Caco-2 (cell line): ENCODE measurements at regions not wholly inside any gene's neighbourhood (a gene's known extent, or its start where the extent isn't known, plus 50 kb on each side); places are given as distances from the start of the nearest gene placed in this dataset.

Experiments used
- BruUV-seq: library from RNA; stranded (reverse); fragments of 400-500 nt; replicated peaks from 2 replicates; lab custom pipeline; 2021; lab: Mats Ljungman, UMichigan
- CTCF ChIA-PET: fragments of 300-600 bp; sonication (Branson Sonifier 250); formaldehyde crosslinking; loops from one replicate; lab custom pipeline; 2022; ENCODE audit warnings: antibody characterized with exemption; lab: Charles Lee
- POLR2A ChIA-PET: fragments of 300-600 bp; sonication (Branson Sonifier 250); formaldehyde crosslinking; loops from one replicate; lab custom pipeline; 2022; ENCODE audit warnings: antibody characterized with exemption; lab: Charles Lee
- DNase-seq, 2 experiments: peaks; one replicate each; pipeline versions ENCODE4 v3.0.0 to v3.0.0-alpha.2; 2020 to 2022
- H3K27me3 ChIP-seq: replicated peaks from 2 replicates; pipeline ENCODE4 v1.6.0; 2011; ENCODE audit warnings: low read length; ENCODE audit not compliant: control insufficient read depth, insufficient read depth
- H3K36me3 ChIP-seq: 2 replicates; pipeline ENCODE4 v1.5.1; 2011; ENCODE audit warnings: low read length; ENCODE audit not compliant: control insufficient read depth, insufficient read depth
- H3K4me1 ChIP-seq: fragments of 250-450 bp; sonication (Bioruptor Pico); 2 replicates; pipeline ENCODE4 v1.5.1; 2020; ENCODE audit warnings: mild to moderate bottlenecking
- H3K4me3 ChIP-seq: 2 replicates; pipeline ENCODE4 v1.5.1; 2011; ENCODE audit warnings: low read depth, mild to moderate bottlenecking, control low read depth, low read length
- H3K9me3 ChIP-seq: fragments of 250-450 bp; sonication (Bioruptor Pico); 2 replicates; pipeline ENCODE4 v1.5.1; 2020; ENCODE audit warnings: mild to moderate bottlenecking, moderate library complexity
- H3K27ac Mint-ChIP-seq: one replicate; pipeline ENCODE4 v1.8.0; 2022; ENCODE audit warnings: mixed read lengths; ENCODE audit not compliant: unreplicated experiment
- H3K27me3 Mint-ChIP-seq: one replicate; pipeline ENCODE4 v1.8.0; 2022; ENCODE audit warnings: mixed read lengths; ENCODE audit not compliant: insufficient read depth, unreplicated experiment
- H3K36me3 Mint-ChIP-seq: one replicate; pipeline ENCODE4 v1.8.0; 2022; ENCODE audit warnings: mild to moderate bottlenecking, mixed read lengths; ENCODE audit not compliant: insufficient read depth, unreplicated experiment
- H3K4me1 Mint-ChIP-seq: one replicate; pipeline ENCODE4 v1.8.0; 2022; ENCODE audit warnings: low read depth, mixed read lengths; ENCODE audit not compliant: unreplicated experiment
- H3K4me3 Mint-ChIP-seq: one replicate; pipeline ENCODE4 v1.8.0; 2022; ENCODE audit warnings: mild to moderate bottlenecking, moderate library complexity, mixed read lengths; ENCODE audit not compliant: unreplicated experiment
- H3K9me3 Mint-ChIP-seq: one replicate; pipeline ENCODE4 v1.8.0; 2022; ENCODE audit warnings: mixed read lengths; ENCODE audit not compliant: unreplicated experiment
- intact Hi-C: fragments of 100-400 bp; cut with micrococcal nuclease; formaldehyde crosslinking; loops from one replicate; pipeline ENCODE4 v1.10.0; 2022; ENCODE audit not compliant: unreplicated experiment
- TF ChIP-seq, protein P1 (sequence below), 2 experiments: fragments of 200-600 bp in 1 of 2; IDR thresholded peaks; 1 replicate in 1 of 2; 2 replicates in 1 of 2; pipeline versions ENCODE4 v1.5.1 to v1.8.0; 2011 to 2022; ENCODE audit warnings: antibody characterized with exemption in 1 of 2, control low read depth in 1 of 2, inconsistent platforms in 1 of 2, low read depth in 1 of 2, low read length in 1 of 2, mild to moderate bottlenecking in 1 of 2, moderate library complexity in 1 of 2; ENCODE audit not compliant: insufficient read depth in 1 of 2, severe bottlenecking in 1 of 2, unreplicated experiment in 1 of 2

DNA sequence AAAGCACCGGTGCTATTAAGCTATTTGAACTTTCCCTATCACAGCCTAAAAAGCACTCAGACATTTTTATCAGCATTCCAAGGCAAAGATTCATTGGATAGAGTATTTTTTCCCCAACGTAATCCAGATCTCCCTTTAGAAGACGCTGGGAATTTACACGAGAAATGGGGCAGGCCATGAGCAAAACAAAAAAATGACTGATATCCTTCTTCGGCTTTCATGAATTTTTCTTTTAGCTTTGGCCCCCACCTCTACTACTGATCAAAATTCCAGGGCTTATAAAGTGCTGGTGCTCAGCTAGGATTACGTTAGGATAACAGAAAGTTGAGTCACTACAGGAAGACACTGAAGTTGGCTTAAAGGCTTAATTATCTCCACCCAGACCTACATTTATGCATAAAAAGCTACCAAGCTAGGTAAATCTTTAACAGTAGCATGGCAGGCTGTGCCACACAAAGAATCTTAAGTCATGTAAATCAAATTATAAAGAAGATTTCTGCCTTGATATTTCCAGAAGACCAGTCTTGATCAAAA lies 418.5 kb upstream of the BTBD3 start:
- ChIA-PET CTCF (no interaction called here), POLR2A (no interaction called here)
- Histone ChIP-seq H3K4me1 (no peaks in the 10 kb centered on the region), H3K27me3 (no peaks in the 10 kb centered on the region), H3K36me3 (no peaks in the 10 kb centered on the region), H3K9me3 (no peaks in the 10 kb centered on the region), H3K4me3 (no peak overlapping the region)
- BruUV-seq = no TSS peak
- H3K27ac Mint-ChIP-seq = no peak overlapping the region
- DNase-seq = no peak
- H3K9me3 Mint-ChIP-seq = peaks cover 11% of the 10 kb centered on the region
- H3K4me1 Mint-ChIP-seq = no peaks in the 10 kb centered on the region
- intact Hi-C loops = no loop called here
- TF ChIP-seq, protein P1, sequence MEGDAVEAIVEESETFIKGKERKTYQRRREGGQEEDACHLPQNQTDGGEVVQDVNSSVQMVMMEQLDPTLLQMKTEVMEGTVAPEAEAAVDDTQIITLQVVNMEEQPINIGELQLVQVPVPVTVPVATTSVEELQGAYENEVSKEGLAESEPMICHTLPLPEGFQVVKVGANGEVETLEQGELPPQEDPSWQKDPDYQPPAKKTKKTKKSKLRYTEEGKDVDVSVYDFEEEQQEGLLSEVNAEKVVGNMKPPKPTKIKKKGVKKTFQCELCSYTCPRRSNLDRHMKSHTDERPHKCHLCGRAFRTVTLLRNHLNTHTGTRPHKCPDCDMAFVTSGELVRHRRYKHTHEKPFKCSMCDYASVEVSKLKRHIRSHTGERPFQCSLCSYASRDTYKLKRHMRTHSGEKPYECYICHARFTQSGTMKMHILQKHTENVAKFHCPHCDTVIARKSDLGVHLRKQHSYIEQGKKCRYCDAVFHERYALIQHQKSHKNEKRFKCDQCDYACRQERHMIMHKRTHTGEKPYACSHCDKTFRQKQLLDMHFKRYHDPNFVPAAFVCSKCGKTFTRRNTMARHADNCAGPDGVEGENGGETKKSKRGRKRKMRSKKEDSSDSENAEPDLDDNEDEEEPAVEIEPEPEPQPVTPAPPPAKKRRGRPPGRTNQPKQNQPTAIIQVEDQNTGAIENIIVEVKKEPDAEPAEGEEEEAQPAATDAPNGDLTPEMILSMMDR (IDR thresholded peaks at IDR 0.05; ENCODE audit: insufficient read depth in 1 of 2, low read depth in 1 of 2, low read length in 1 of 2, severe bottlenecking in 1 of 2, unreplicated experiment in 1 of 2) = no peak
- H3K4me3 Mint-ChIP-seq = no peak overlapping the region
- no peaks in the 10 kb centered on the region for H3K36me3 Mint-ChIP-seq
- H3K27me3 Mint-ChIP-seq = no peaks in the 10 kb centered on the region

DNA sequence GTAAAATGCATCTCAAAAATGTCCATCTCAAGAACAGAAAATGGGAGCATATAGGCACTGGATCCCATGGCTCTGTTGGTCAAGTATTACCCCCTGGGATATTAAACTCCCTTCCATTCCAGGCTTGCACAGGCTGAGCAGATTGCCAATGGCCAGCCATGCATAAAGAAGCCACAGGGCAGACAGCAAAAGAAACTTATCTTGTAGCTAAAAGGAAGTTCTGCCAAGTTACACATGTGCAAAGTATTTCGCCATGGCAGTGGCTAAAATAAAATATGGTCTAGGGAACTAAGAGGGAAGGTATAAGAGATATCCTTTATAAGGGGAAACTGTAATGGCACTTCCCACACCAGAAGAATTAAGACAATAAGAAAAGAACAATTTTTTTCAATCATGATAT lies 415.6 kb upstream of the BTBD3 start:
- H3K4me3 Mint-ChIP-seq = no peak overlapping the region
- H3K9me3 ChIP-seq = no peaks in the 10 kb centered on the region
- no TSS peak for BruUV-seq
- peaks cover 3% of the 10 kb centered on the region for H3K27me3 Mint-ChIP-seq
- no peaks in the 10 kb centered on the region for H3K27me3 ChIP-seq
- no peak overlapping the region for H3K27ac Mint-ChIP-seq
- POLR2A ChIA-PET = no interaction called here
- CTCF ChIA-PET = no interaction called here
- H3K4me1 Mint-ChIP-seq = no peaks in the 10 kb centered on the region
- TF ChIP-seq, protein P1 (IDR thresholded peaks at IDR 0.05; ENCODE audit: insufficient read depth in 1 of 2, low read depth in 1 of 2, low read length in 1 of 2, severe bottlenecking in 1 of 2, unreplicated experiment in 1 of 2) = no peak
- H3K36me3 Mint-ChIP-seq = no peaks in the 10 kb centered on the region
- no peak overlapping the region for H3K4me3 ChIP-seq
- no peak for DNase-seq
- intact Hi-C loops = no loop called here
- peaks cover 19% of the 10 kb centered on the region for H3K9me3 Mint-ChIP-seq
- H3K36me3 ChIP-seq = no peaks in the 10 kb centered on the region
- no peaks in the 10 kb centered on the region for H3K4me1 ChIP-seq

DNA sequence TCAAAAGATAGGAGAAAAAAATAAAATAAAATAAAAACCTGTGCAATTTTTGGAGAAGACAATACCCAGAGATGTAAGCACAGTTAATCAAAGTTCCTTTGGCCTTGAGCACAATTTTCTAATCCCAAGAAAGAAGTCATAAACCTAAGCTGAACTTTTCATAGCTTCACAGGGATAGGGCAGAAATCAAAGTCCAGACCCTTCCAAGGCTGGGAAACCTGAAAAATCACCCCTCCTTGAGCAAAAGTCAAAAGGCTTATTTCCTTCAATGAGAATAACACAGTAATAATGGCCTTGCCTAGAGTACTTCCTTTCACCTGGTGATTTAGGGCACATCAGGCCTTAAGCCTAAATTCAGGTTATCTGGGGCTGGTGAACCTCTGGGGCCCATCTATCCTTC lies 415.0 kb upstream of the BTBD3 start:
- no peaks in the 10 kb centered on the region for H3K27me3 ChIP-seq
- no peaks in the 10 kb centered on the region for H3K36me3 Mint-ChIP-seq
- TF ChIP-seq, protein P1 (IDR thresholded peaks at IDR 0.05; ENCODE audit: insufficient read depth in 1 of 2, low read depth in 1 of 2, low read length in 1 of 2, severe bottlenecking in 1 of 2, unreplicated experiment in 1 of 2) = no peak
- no peaks in the 10 kb centered on the region for H3K36me3 ChIP-seq
- BruUV-seq = no TSS peak
- no peak overlapping the region for H3K4me3 ChIP-seq
- H3K27me3 Mint-ChIP-seq = peaks cover 3% of the 10 kb centered on the region
- CTCF ChIA-PET = no interaction called here
- POLR2A ChIA-PET = no interaction called here
- H3K9me3 ChIP-seq = no peaks in the 10 kb centered on the region
- no peak for DNase-seq
- no peak overlapping the region for H3K27ac Mint-ChIP-seq
- no peaks in the 10 kb centered on the region for H3K4me1 ChIP-seq
- H3K4me1 Mint-ChIP-seq = no peaks in the 10 kb centered on the region
- intact Hi-C loops = no loop called here
- H3K9me3 Mint-ChIP-seq = peaks cover 19% of the 10 kb centered on the region
- H3K4me3 Mint-ChIP-seq = no peak overlapping the region
